GM23338 (cell line): ENCODE measurements at regions not wholly inside any gene's neighbourhood (a gene's known extent, or its start where the extent isn't known, plus 50 kb on each side); places are given as distances from the start of the nearest gene placed in this dataset.

Source experiments
- ATAC-seq: fragments of 200-7000 bp; cut with Tn5 transposase; 3 replicates; pipeline ENCODE4 v1.9.1; 2020
- DNase-seq: peaks from one replicate; pipeline ENCODE4 v3.0.0-alpha.2; 2015; ENCODE audit warnings: low spot score
- H2AFZ ChIP-seq: fragments of 200-600 bp; sonication (generic); 2 replicates; pipeline ENCODE4 v1.8.0; 2016; ENCODE audit warnings: antibody characterized with exemption, mild to moderate bottlenecking, moderate library complexity
- H3F3A ChIP-seq: fragments of 200-600 bp; sonication (generic); replicated peaks from 2 replicates; pipeline ENCODE4 v1.8.0; 2017; ENCODE audit warnings: antibody characterized with exemption, mixed run types, low read depth
- H3K27ac ChIP-seq: fragments of 200-600 bp; sonication (generic); 2 replicates; pipeline ENCODE4 v1.6.1; 2016; ENCODE audit warnings: low read depth
- H3K27me3 ChIP-seq: fragments of 200-600 bp; sonication (generic); 2 replicates; pipeline ENCODE4 v1.8.0; 2016; ENCODE audit warnings: mild to moderate bottlenecking, mixed run types, moderate library complexity; ENCODE audit not compliant: insufficient read depth
- H3K36me3 ChIP-seq: fragments of 200-600 bp; sonication (generic); 2 replicates; pipeline ENCODE4 v1.8.0; 2016; ENCODE audit warnings: mild to moderate bottlenecking; ENCODE audit not compliant: insufficient read depth
- H3K4me1 ChIP-seq: fragments of 200-600 bp; sonication (generic); 2 replicates; pipeline ENCODE4 v1.8.0; 2016; ENCODE audit warnings: mild to moderate bottlenecking, moderate library complexity; ENCODE audit not compliant: insufficient read depth
- H3K4me2 ChIP-seq: fragments of 200-600 bp; sonication (generic); 2 replicates; pipeline ENCODE4 v1.7.1; 2017; ENCODE audit warnings: mixed run types
- H3K4me3 ChIP-seq: fragments of 200-600 bp; sonication (generic); 2 replicates; pipeline ENCODE4 v1.6.1; 2016; ENCODE audit warnings: mixed run types
- H3K79me2 ChIP-seq: fragments of 200-600 bp; sonication (generic); replicated peaks from 2 replicates; pipeline ENCODE4 v1.8.0; 2017; ENCODE audit warnings: mild to moderate bottlenecking; ENCODE audit not compliant: insufficient read depth
- H3K9me2 ChIP-seq: fragments of 200-600 bp; sonication (generic); 2 replicates; pipeline ENCODE4 v1.8.0; 2017; ENCODE audit not compliant: insufficient read depth
- H4K20me1 ChIP-seq: fragments of 200-600 bp; sonication (generic); replicated peaks from 2 replicates; pipeline ENCODE4 v1.8.0; 2017; ENCODE audit warnings: mild to moderate bottlenecking; ENCODE audit not compliant: insufficient read depth
- H3K27ac Mint-ChIP-seq: 2 replicates; pipeline ENCODE4 v1.8.0; 2020; ENCODE audit warnings: inconsistent platforms, mild to moderate bottlenecking, moderate library complexity, mixed read lengths
- H3K27me3 Mint-ChIP-seq: 3 replicates; pipeline ENCODE4 v1.8.0; 2022; ENCODE audit warnings: low read depth, mild to moderate bottlenecking, moderate library complexity, mixed read lengths, inconsistent platforms; ENCODE audit not compliant: insufficient read depth, poor library complexity
- H3K36me3 Mint-ChIP-seq: 3 replicates; pipeline ENCODE4 v1.8.0; 2021; ENCODE audit warnings: low read depth, mild to moderate bottlenecking, inconsistent platforms, moderate library complexity, mixed read lengths
- H3K4me1 Mint-ChIP-seq: 3 replicates; pipeline ENCODE4 v1.8.0; 2020; ENCODE audit warnings: mild to moderate bottlenecking, inconsistent platforms, mixed read lengths
- H3K4me3 Mint-ChIP-seq: 3 replicates; pipeline ENCODE4 v1.8.0; 2021; ENCODE audit warnings: moderate library complexity, mild to moderate bottlenecking, inconsistent platforms, mixed read lengths
- H3K9me3 Mint-ChIP-seq: 3 replicates; pipeline ENCODE4 v1.8.0; 2020; ENCODE audit warnings: moderate library complexity, mild to moderate bottlenecking, inconsistent platforms, mixed read lengths
- CREB1 ChIP-seq: fragments of 250-450 bp; sonication (Bioruptor Pico); IDR thresholded peaks from 2 replicates; pipeline ENCODE4 v1.5.0; 2020; ENCODE audit warnings: low read depth, mild to moderate bottlenecking, moderate library complexity
- EZH2 ChIP-seq: fragments of 200-600 bp; sonication (generic); IDR thresholded peaks from one replicate; pipeline ENCODE4 v1.8.0; 2017; ENCODE audit warnings: antibody characterized with exemption, mild to moderate bottlenecking, low read depth; ENCODE audit not compliant: unreplicated experiment
- EZH2phosphoT487 ChIP-seq: fragments of 200-600 bp; sonication (generic); IDR thresholded peaks from one replicate; pipeline ENCODE4 v1.8.1; 2018; ENCODE audit warnings: antibody characterized with exemption; ENCODE audit not compliant: unreplicated experiment
- JUNB ChIP-seq: IDR thresholded peaks from one replicate; pipeline ENCODE4 v1.6.1; 2016; ENCODE audit warnings: antibody characterized with exemption; ENCODE audit not compliant: unreplicated experiment
- NANOG ChIP-seq: IDR thresholded peaks from 2 replicates; pipeline ENCODE4 v1.6.1; 2016; ENCODE audit warnings: antibody characterized with exemption, borderline replicate concordance
- POLR2AphosphoS5 ChIP-seq: IDR thresholded peaks from 2 replicates; pipeline ENCODE4 v1.6.1; 2016; ENCODE audit warnings: antibody characterized with exemption, low read depth
- STAT1 ChIP-seq: IDR thresholded peaks from one replicate; pipeline ENCODE4 v1.6.1; 2016; ENCODE audit warnings: antibody characterized with exemption; ENCODE audit not compliant: unreplicated experiment
- ZNF114 ChIP-seq: fragments of 250-450 bp; sonication (Bioruptor Pico); IDR thresholded peaks from 2 replicates; pipeline ENCODE4 v1.5.0; 2020; ENCODE audit warnings: mild to moderate bottlenecking, moderate library complexity
- ZNF331 ChIP-seq: fragments of 250-450 bp; sonication (Bioruptor Pico); IDR thresholded peaks from 2 replicates; pipeline ENCODE4 v1.5.0; 2020; ENCODE audit warnings: low read depth, mild to moderate bottlenecking, moderate library complexity
- TF ChIP-seq, protein P1 (sequence below), 2 experiments: fragments of 200-600 bp in 1 of 2; sonication (generic) in 1 of 2; conservative IDR thresholded peaks; 2 replicates each; pipeline versions ENCODE4 v1.5.1 to v1.6.1; 2016 to 2017; ENCODE audit warnings: antibody characterized with exemption in 2 of 2, low read depth in 2 of 2, mild to moderate bottlenecking in 2 of 2, moderate library complexity in 1 of 2
- TF ChIP-seq, protein P2 (sequence below): IDR thresholded peaks from one replicate; pipeline ENCODE4 v1.6.1; 2018; ENCODE audit warnings: antibody characterized with exemption; ENCODE audit not compliant: unreplicated experiment
- TF ChIP-seq, protein P3 (sequence below): fragments of 250-450 bp; sonication (Bioruptor Pico); IDR thresholded peaks from 2 replicates; pipeline ENCODE4 v1.5.0; 2020; ENCODE audit warnings: mild to moderate bottlenecking, moderate library complexity
- TF ChIP-seq, protein P4 (sequence below): IDR thresholded peaks from 2 replicates; pipeline ENCODE4 v1.6.1; 2016; ENCODE audit warnings: antibody characterized with exemption

DNA sequence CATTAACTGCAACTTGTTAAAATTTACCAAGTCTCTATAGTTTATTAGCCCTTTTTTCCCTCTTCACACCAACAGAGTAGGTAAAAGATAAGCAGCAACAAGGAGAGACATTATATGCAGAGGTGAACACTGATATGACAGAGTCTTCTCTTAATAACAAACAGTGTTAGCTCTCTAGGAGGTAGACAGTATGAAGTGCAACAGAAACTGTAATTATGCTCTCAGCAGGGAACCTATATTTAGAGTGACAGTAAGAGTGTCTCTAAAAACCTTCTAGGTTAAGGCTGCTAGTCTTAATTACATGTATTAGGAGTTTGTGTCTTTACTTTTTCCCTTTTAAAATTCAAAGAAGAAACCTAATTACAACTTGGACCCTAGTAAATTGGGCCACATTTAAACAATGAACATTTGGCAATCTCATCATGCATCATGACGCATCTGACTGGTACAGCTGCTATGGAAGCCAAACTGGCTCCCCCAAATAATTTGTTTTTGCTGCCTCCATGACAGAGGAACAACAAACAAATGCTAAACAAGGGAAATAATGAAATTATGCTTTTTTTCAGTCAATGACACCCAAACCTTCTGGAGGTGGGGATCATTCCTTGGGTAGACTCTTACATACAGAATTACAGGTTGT is 69.9 kb upstream of the MMADHC start:
- Mint-ChIP-seq H3K4me3 (no peak overlapping the region), H3K9me3 (peaks cover 5% of the 10 kb centered on the region; the same call in 2 of the 3 replicates), H3K4me1 (peaks cover 4% of the 10 kb centered on the region; the same call in 2 of the 3 replicates), H3K27me3 (no peaks in the 10 kb centered on the region), H3K27ac (no peak overlapping the region), H3K36me3 (peaks cover 4% of the 10 kb centered on the region; the same call in 2 of the 3 replicates)
- no peaks in the 10 kb centered on the region; the same call in 1 of the 2 replicates for H4K20me1 ChIP-seq
- no peaks in the 10 kb centered on the region for H3K36me3 ChIP-seq
- H3K4me3 ChIP-seq: no peak overlapping the region
- no peak for TF ChIP-seq ZNF331
- TF ChIP-seq, protein P1, sequence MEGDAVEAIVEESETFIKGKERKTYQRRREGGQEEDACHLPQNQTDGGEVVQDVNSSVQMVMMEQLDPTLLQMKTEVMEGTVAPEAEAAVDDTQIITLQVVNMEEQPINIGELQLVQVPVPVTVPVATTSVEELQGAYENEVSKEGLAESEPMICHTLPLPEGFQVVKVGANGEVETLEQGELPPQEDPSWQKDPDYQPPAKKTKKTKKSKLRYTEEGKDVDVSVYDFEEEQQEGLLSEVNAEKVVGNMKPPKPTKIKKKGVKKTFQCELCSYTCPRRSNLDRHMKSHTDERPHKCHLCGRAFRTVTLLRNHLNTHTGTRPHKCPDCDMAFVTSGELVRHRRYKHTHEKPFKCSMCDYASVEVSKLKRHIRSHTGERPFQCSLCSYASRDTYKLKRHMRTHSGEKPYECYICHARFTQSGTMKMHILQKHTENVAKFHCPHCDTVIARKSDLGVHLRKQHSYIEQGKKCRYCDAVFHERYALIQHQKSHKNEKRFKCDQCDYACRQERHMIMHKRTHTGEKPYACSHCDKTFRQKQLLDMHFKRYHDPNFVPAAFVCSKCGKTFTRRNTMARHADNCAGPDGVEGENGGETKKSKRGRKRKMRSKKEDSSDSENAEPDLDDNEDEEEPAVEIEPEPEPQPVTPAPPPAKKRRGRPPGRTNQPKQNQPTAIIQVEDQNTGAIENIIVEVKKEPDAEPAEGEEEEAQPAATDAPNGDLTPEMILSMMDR (conservative IDR thresholded peaks at IDR 0.05; ENCODE audit: low read depth in 2 of 2): no peak
- TF ChIP-seq, protein P2, sequence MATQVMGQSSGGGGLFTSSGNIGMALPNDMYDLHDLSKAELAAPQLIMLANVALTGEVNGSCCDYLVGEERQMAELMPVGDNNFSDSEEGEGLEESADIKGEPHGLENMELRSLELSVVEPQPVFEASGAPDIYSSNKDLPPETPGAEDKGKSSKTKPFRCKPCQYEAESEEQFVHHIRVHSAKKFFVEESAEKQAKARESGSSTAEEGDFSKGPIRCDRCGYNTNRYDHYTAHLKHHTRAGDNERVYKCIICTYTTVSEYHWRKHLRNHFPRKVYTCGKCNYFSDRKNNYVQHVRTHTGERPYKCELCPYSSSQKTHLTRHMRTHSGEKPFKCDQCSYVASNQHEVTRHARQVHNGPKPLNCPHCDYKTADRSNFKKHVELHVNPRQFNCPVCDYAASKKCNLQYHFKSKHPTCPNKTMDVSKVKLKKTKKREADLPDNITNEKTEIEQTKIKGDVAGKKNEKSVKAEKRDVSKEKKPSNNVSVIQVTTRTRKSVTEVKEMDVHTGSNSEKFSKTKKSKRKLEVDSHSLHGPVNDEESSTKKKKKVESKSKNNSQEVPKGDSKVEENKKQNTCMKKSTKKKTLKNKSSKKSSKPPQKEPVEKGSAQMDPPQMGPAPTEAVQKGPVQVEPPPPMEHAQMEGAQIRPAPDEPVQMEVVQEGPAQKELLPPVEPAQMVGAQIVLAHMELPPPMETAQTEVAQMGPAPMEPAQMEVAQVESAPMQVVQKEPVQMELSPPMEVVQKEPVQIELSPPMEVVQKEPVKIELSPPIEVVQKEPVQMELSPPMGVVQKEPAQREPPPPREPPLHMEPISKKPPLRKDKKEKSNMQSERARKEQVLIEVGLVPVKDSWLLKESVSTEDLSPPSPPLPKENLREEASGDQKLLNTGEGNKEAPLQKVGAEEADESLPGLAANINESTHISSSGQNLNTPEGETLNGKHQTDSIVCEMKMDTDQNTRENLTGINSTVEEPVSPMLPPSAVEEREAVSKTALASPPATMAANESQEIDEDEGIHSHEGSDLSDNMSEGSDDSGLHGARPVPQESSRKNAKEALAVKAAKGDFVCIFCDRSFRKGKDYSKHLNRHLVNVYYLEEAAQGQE: no peak
- TF ChIP-seq, protein P3, sequence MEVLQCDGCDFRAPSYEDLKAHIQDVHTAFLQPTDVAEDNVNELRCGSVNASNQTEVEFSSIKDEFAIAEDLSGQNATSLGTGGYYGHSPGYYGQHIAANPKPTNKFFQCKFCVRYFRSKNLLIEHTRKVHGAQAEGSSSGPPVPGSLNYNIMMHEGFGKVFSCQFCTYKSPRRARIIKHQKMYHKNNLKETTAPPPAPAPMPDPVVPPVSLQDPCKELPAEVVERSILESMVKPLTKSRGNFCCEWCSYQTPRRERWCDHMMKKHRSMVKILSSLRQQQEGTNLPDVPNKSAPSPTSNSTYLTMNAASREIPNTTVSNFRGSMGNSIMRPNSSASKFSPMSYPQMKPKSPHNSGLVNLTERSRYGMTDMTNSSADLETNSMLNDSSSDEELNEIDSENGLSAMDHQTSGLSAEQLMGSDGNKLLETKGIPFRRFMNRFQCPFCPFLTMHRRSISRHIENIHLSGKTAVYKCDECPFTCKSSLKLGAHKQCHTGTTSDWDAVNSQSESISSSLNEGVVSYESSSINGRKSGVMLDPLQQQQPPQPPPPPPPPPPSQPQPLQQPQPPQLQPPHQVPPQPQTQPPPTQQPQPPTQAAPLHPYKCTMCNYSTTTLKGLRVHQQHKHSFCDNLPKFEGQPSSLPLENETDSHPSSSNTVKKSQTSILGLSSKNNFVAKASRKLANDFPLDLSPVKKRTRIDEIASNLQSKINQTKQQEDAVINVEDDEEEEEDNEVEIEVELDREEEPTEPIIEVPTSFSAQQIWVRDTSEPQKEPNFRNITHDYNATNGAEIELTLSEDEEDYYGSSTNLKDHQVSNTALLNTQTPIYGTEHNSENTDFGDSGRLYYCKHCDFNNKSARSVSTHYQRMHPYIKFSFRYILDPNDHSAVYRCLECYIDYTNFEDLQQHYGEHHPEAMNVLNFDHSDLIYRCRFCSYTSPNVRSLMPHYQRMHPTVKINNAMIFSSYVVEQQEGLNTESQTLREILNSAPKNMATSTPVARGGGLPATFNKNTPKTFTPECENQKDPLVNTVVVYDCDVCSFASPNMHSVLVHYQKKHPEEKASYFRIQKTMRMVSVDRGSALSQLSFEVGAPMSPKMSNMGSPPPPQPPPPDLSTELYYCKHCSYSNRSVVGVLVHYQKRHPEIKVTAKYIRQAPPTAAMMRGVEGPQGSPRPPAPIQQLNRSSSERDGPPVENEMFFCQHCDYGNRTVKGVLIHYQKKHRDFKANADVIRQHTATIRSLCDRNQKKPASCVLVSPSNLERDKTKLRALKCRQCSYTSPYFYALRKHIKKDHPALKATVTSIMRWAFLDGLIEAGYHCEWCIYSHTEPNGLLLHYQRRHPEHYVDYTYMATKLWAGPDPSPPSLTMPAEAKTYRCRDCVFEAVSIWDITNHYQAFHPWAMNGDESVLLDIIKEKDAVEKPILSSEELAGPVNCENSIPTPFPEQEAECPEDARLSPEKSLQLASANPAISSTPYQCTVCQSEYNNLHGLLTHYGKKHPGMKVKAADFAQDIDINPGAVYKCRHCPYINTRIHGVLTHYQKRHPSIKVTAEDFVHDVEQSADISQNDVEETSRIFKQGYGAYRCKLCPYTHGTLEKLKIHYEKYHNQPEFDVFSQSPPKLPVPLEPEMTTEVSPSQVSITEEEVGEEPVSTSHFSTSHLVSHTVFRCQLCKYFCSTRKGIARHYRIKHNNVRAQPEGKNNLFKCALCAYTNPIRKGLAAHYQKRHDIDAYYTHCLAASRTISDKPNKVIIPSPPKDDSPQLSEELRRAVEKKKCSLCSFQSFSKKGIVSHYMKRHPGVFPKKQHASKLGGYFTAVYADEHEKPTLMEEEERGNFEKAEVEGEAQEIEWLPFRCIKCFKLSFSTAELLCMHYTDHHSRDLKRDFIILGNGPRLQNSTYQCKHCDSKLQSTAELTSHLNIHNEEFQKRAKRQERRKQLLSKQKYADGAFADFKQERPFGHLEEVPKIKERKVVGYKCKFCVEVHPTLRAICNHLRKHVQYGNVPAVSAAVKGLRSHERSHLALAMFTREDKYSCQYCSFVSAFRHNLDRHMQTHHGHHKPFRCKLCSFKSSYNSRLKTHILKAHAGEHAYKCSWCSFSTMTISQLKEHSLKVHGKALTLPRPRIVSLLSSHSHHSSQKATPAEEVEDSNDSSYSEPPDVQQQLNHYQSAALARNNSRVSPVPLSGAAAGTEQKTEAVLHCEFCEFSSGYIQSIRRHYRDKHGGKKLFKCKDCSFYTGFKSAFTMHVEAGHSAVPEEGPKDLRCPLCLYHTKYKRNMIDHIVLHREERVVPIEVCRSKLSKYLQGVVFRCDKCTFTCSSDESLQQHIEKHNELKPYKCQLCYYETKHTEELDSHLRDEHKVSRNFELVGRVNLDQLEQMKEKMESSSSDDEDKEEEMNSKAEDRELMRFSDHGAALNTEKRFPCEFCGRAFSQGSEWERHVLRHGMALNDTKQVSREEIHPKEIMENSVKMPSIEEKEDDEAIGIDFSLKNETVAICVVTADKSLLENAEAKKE (CRISPR knock-in tag): no peak
- no peak for TF ChIP-seq JUNB
- no peak for TF ChIP-seq ZNF114
- no peak for TF ChIP-seq STAT1
- TF ChIP-seq EZH2phosphoT487: no peak
- TF ChIP-seq CREB1 (CRISPR knock-in tag): no peak
- no peak for TF ChIP-seq POLR2AphosphoS5
- no peak for TF ChIP-seq EZH2
- TF ChIP-seq NANOG: no peak
- TF ChIP-seq, protein P4, sequence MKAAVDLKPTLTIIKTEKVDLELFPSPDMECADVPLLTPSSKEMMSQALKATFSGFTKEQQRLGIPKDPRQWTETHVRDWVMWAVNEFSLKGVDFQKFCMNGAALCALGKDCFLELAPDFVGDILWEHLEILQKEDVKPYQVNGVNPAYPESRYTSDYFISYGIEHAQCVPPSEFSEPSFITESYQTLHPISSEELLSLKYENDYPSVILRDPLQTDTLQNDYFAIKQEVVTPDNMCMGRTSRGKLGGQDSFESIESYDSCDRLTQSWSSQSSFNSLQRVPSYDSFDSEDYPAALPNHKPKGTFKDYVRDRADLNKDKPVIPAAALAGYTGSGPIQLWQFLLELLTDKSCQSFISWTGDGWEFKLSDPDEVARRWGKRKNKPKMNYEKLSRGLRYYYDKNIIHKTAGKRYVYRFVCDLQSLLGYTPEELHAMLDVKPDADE: no peak
- no peak overlapping the region for H3K4me2 ChIP-seq
- no peaks in the 10 kb centered on the region for H3F3A ChIP-seq
- H3K27ac ChIP-seq: no peak overlapping the region
- no peak for DNase-seq
- H3K9me2 ChIP-seq: no peaks in the 10 kb centered on the region
- H2AFZ ChIP-seq: no peak overlapping the region
- H3K27me3 ChIP-seq: no peaks in the 10 kb centered on the region
- ATAC-seq: no peak
- no peaks in the 10 kb centered on the region for H3K79me2 ChIP-seq
- H3K4me1 ChIP-seq: no peaks in the 10 kb centered on the region
